B cell (primary cell): ENCODE measurements at regions not wholly inside any gene's neighbourhood (a gene's known extent, or its start where the extent isn't known, plus 50 kb on each side); places are given as distances from the start of the nearest gene placed in this dataset.

Source experiments
- ATAC-seq: fragments of 200-7000 bp; cut with Tn5 transposase; one replicate; pipeline ENCODE4 v1.10.0; 2021; ENCODE audit warnings: low read depth, mild to moderate bottlenecking, moderate number of reproducible peaks, moderate library complexity
- CTCF ChIA-PET: fragments of 350-600 bp; sonication (Branson Sonifier 250); formaldehyde crosslinking; loops from one replicate; lab custom pipeline; 2021; ENCODE audit warnings: antibody characterized with exemption, inconsistent platforms; lab: Charles Lee
- POLR2A ChIA-PET: fragments of 350-600 bp; sonication (Branson Sonifier 250); formaldehyde crosslinking; loops from one replicate; lab custom pipeline; 2021; ENCODE audit warnings: antibody characterized with exemption; lab: Charles Lee
- DNase-seq: peaks from one replicate; pipeline ENCODE4 v3.0.0; 2013
- H2AFZ ChIP-seq: 2 replicates; pipeline ENCODE4 v1.6.1; 2012; ENCODE audit warnings: mild to moderate bottlenecking, low read depth, low read length; ENCODE audit not compliant: insufficient read depth, poor library complexity, severe bottlenecking
- H3K27ac ChIP-seq, 2 donors: 1 replicate in 1 of 2; 2 replicates in 1 of 2; pipeline ENCODE4 v1.5.1; 2012 to 2013; ENCODE audit warnings: low read length in 2 of 2, mild to moderate bottlenecking in 2 of 2, moderate library complexity in 1 of 2
- H3K27me3 ChIP-seq, 4 experiments: fragments of 200-600 bp in 1 of 4; sonication (generic) in 1 of 4; replicated peaks in 1 of 4; 1 replicate in 2 of 4; 2 replicates in 2 of 4; pipeline versions ENCODE4 v1.6.1 to v1.7.0; 2013 to 2016; ENCODE audit warnings: low read length in 3 of 4, mild to moderate bottlenecking in 2 of 4, mixed read lengths in 1 of 4, moderate library complexity in 1 of 4; ENCODE audit not compliant: insufficient read depth in 4 of 4, control insufficient read depth in 3 of 4; ENCODE audit errors: control extremely low read depth in 1 of 4
- H3K36me3 ChIP-seq, 2 experiments: replicated peaks in 1 of 2; 1 replicate in 1 of 2; 2 replicates in 1 of 2; pipeline versions ENCODE4 v1.6.1 to v1.7.1; 2013; ENCODE audit warnings: low read length in 1 of 2; ENCODE audit not compliant: insufficient read depth in 2 of 2, control insufficient read depth in 1 of 2; ENCODE audit errors: control extremely low read depth in 1 of 2, extremely low read depth in 1 of 2
- H3K4me1 ChIP-seq, 2 donors: fragments of 200-600 bp in 1 of 2; sonication (generic) in 1 of 2; 1 replicate in 1 of 2; 2 replicates in 1 of 2; pipeline versions ENCODE4 v1.5.1 to v1.6.1; 2013 to 2017; ENCODE audit warnings: low read length in 2 of 2; ENCODE audit not compliant: control insufficient read depth in 2 of 2, insufficient read depth in 2 of 2
- H3K4me2 ChIP-seq: replicated peaks from 2 replicates; pipeline ENCODE3; 2012; ENCODE audit warnings: mild to moderate bottlenecking, low read depth, low read length; ENCODE audit not compliant: poor library complexity, severe bottlenecking
- H3K4me3 ChIP-seq, 5 experiments: fragments of 200-600 bp in 1 of 5; sonication (generic) in 1 of 5; 1 replicate in 3 of 5; 2 replicates in 2 of 5; pipeline versions ENCODE4 v1.5.1 to v1.7.0; 2011 to 2016; ENCODE audit warnings: low read length in 4 of 5, mild to moderate bottlenecking in 4 of 5, low read depth in 2 of 5, control low read depth in 1 of 5, moderate library complexity in 1 of 5; ENCODE audit not compliant: insufficient read depth in 1 of 5; ENCODE audit errors: control extremely low read depth in 1 of 5, extremely low read depth in 1 of 5
- H3K79me2 ChIP-seq: fragments of 200-600 bp; sonication (generic); one replicate; pipeline ENCODE4 v1.6.0; 2016; ENCODE audit warnings: low read length; ENCODE audit not compliant: control insufficient read depth, insufficient read depth
- H3K9ac ChIP-seq: fragments of 200-600 bp; sonication (generic); 2 replicates; pipeline ENCODE4 v1.6.1; 2017; ENCODE audit warnings: mild to moderate bottlenecking, low read length, moderate library complexity
- H3K9me3 ChIP-seq, 3 donors: one replicate each; pipeline versions ENCODE4 v1.6.1 to v1.7.1; 2013; ENCODE audit warnings: low read length in 2 of 3; ENCODE audit not compliant: control insufficient read depth in 2 of 3, insufficient read depth in 1 of 3; ENCODE audit errors: control extremely low read depth in 1 of 3
- H4K20me1 ChIP-seq: 2 replicates; pipeline ENCODE4 v1.6.0; 2012; ENCODE audit warnings: mild to moderate bottlenecking, low read length; ENCODE audit not compliant: insufficient read depth, control insufficient read depth, poor library complexity, severe bottlenecking
- H3K27ac Mint-ChIP-seq: one replicate; pipeline ENCODE4 v1.8.0; 2021; ENCODE audit warnings: mixed read lengths
- H3K27me3 Mint-ChIP-seq: one replicate; pipeline ENCODE4 v1.8.0; 2021; ENCODE audit warnings: mixed read lengths
- H3K4me1 Mint-ChIP-seq: one replicate; pipeline ENCODE4 v1.8.0; 2021; ENCODE audit warnings: mixed read lengths
- H3K4me3 Mint-ChIP-seq: one replicate; pipeline ENCODE4 v1.8.0; 2021; ENCODE audit warnings: mixed read lengths
- H3K9me3 Mint-ChIP-seq: one replicate; pipeline ENCODE4 v1.8.0; 2022; ENCODE audit warnings: mixed read lengths; ENCODE audit not compliant: insufficient read depth
- CTCF ChIP-seq: fragments of 200-600 bp; IDR thresholded peaks from one replicate; pipeline ENCODE4 v1.8.0; 2022; ENCODE audit warnings: antibody characterized with exemption, mild to moderate bottlenecking
- EZH2 ChIP-seq: IDR thresholded peaks from 2 replicates; pipeline ENCODE4 v1.6.1; 2012; ENCODE audit warnings: borderline replicate concordance, low read depth, mild to moderate bottlenecking, moderate library complexity, low read length; ENCODE audit not compliant: insufficient read depth, poor library complexity, severe bottlenecking
- WGBS: methylation state at CpG from one replicate; pipeline ENCODE4 v1.1.5; 2013; ENCODE audit warnings: missing lambda C conversion rate; ENCODE audit not compliant: insufficient coverage; 5-methylcytosine and 5-hydroxymethylcytosine counted together
- intact Hi-C: fragments of 100-400 bp; cut with micrococcal nuclease; formaldehyde crosslinking; loops from one replicate; pipeline ENCODE4 v1.10.0; 2022

GRCh38 chr6:122238861-122239260 is 160.6 kb upstream of the HSF2 start:
- ChIA-PET POLR2A (no interaction called here), CTCF (no interaction called here)
- Histone ChIP-seq H4K20me1 (no peaks in the 10 kb centered on the region), H3K9ac (no peak overlapping the region), H3K79me2 (no peaks in the 10 kb centered on the region), H3K27me3 (no peaks in the 10 kb centered on the region), H3K4me1 (no peaks in the 10 kb centered on the region), H3K27ac (no peak overlapping the region), H3K4me2 (no peak overlapping the region), H3K4me3 (no peak overlapping the region), H3K36me3 (no peaks in the 10 kb centered on the region), H2AFZ (no peak overlapping the region), H3K9me3 (peaks cover 0 to 8% (median 3%) of the 10 kb centered on the region in 3 donors)
- no peak for DNase-seq
- ATAC-seq = no peak
- no peaks in the 10 kb centered on the region for H3K27me3 Mint-ChIP-seq
- intact Hi-C loops = no loop called here
- no peak overlapping the region for H3K27ac Mint-ChIP-seq
- H3K4me3 Mint-ChIP-seq = no peak overlapping the region
- no peak for TF ChIP-seq EZH2
- no peak for TF ChIP-seq CTCF
- H3K4me1 Mint-ChIP-seq = no peaks in the 10 kb centered on the region
- peaks cover 3% of the 10 kb centered on the region for H3K9me3 Mint-ChIP-seq

DNA sequence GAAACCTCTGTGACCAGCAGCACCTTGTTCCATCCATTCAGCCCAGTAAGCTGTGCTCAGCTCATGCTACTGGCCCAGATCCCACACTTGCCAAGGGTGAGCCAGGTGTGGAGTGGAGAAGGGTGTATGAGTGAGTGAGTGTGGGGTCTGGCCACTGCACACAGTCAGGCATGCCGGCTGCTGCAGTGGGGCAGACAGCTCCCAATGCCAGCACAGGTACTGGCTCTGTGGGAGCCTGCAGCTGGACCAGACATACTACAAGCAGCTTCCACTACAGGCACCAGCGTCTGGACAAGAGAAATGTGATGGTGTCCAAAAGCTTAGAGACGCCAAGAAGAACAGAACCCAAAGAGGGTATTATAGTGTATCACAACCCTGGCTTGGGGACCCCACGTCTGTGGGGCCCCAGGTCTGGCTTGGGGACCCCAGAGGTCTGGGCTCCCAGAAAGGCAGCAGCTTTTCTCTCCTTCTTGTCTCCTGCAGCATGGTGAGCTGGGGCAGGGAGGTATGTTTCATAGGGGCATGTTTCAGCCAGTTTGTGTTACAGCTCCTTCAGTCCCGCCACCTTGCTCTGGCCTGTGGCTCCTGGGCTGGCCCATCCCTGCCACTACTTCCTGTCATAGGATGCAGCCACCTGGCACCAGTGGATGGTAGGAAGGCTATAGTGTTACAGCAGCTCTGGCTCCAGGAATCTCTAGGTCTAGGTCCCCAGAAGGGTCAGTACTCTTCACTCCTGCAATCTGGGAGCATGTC is 152.4 kb upstream of the HSF2 start:
- ATAC-seq (no peak), DNase-seq (no peak)
- Mint-ChIP-seq H3K27me3 (no peaks in the 10 kb centered on the region), H3K27ac (no peak overlapping the region), H3K9me3 (peaks cover 9% of the 10 kb centered on the region), H3K4me3 (no peak overlapping the region), H3K4me1 (no peaks in the 10 kb centered on the region)
- H3K27ac ChIP-seq = no peak overlapping the region
- POLR2A ChIA-PET = no interaction called here
- H3K4me2 ChIP-seq = no peak overlapping the region
- CTCF ChIA-PET = no interaction called here
- 69% methylated on average over 5 of the region's 5 CpGs for WGBS
- H3K36me3 ChIP-seq = no peaks in the 10 kb centered on the region
- no peak for TF ChIP-seq CTCF
- no peak for TF ChIP-seq EZH2
- no peaks in the 10 kb centered on the region for H3K79me2 ChIP-seq
- intact Hi-C loops = no loop called here
- no peaks in the 10 kb centered on the region for H3K4me1 ChIP-seq
- H3K9me3 ChIP-seq = peaks cover 0 to 26% (median 10%) of the 10 kb centered on the region in 3 donors
- H2AFZ ChIP-seq = no peak overlapping the region
- no peaks in the 10 kb centered on the region for H3K27me3 ChIP-seq
- no peak overlapping the region for H3K4me3 ChIP-seq
- no peaks in the 10 kb centered on the region for H4K20me1 ChIP-seq
- H3K9ac ChIP-seq = no peak overlapping the region
